ENCODE measurements at regions not wholly inside any gene's neighbourhood (a gene's known extent, or its start where the extent isn't known, plus 50 kb on each side); places are given as distances from the start of the nearest gene placed in this dataset.

DNA sequence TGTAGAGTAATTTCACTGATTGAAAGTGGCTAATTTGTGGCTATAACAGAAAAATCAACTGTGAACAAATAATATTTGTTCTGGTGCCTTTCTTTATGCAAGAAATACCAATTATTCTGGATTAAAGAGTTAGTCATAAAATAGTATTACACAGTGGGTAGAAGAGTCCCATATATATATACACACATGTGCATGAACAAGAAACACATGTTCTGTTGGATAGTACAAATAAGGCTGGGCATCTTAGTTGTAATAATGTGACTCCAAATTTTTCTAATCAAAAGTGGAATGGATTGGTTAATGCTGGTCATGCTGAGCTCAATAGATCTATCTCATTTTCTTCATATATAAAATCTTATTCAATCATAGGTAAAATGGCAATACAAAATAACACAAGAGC, 179.4 kb downstream of the OGFRL1 start:
- peaks cover 0 to 2% (median 0%) of the 10 kb centered on the region in 3 experiments for H3K27me3 ChIP-seq (ENCODE audit: control insufficient read depth in 3 of 3, insufficient read depth in 3 of 3, low read depth in 1 of 3, low read length in 3 of 3)
- no peak overlapping the region for H3K4me3 ChIP-seq (ENCODE audit: low read length in 2 of 2)
- no peak overlapping the region for H2BK5ac ChIP-seq (ENCODE audit: low read length)
- H3K79me1 ChIP-seq (ENCODE audit: low read depth, low read length) = no peaks in the 10 kb centered on the region
- DNase-seq (ENCODE audit: low spot score) = no peak
- H3K18ac ChIP-seq (ENCODE audit: low read length) = no peak overlapping the region
- peaks cover 0 to 21% of the 10 kb centered on the region in 2 donors for H3K4me1 ChIP-seq (ENCODE audit: control insufficient read depth in 2 of 2, insufficient read depth in 1 of 2, low read depth in 1 of 2, low read length in 2 of 2)
- H3K23ac ChIP-seq (ENCODE audit: low read depth, low read length, poor library complexity) = no peak overlapping the region
- no peak overlapping the region for H3K4ac ChIP-seq (ENCODE audit: low read length)
- H2AFZ ChIP-seq (ENCODE audit: low read length) = no peak overlapping the region
- H2BK12ac ChIP-seq (ENCODE audit: low read length) = no peak overlapping the region
- no peak overlapping the region for H2AK5ac ChIP-seq (ENCODE audit: low read depth, low read length)
- H2BK15ac ChIP-seq (ENCODE audit: low read length) = no peak overlapping the region
- no peaks in the 10 kb centered on the region for H3K36me3 ChIP-seq (replicated peaks in 1 of 2; ENCODE audit: control insufficient read depth in 2 of 2, insufficient read depth in 2 of 2, low read length in 2 of 2)
- H3K9ac ChIP-seq (ENCODE audit: low read depth, low read length, poor library complexity) = no peak overlapping the region
- H4K91ac ChIP-seq (ENCODE audit: low read depth, low read length, poor library complexity) = no peak overlapping the region
- no peak overlapping the region for H3K14ac ChIP-seq (ENCODE audit: low read length)
- peaks cover 3 to 51% of the 10 kb centered on the region in 2 donors for H3K9me3 ChIP-seq (replicated peaks in 1 of 2; ENCODE audit: control insufficient read depth in 2 of 2, insufficient read depth in 1 of 2, low read depth in 1 of 2, low read length in 2 of 2)
- H2BK120ac ChIP-seq (ENCODE audit: low read depth, low read length) = no peak overlapping the region
- no peak overlapping the region for H4K8ac ChIP-seq (ENCODE audit: low read depth, low read length)
- no peak overlapping the region for H3K4me2 ChIP-seq (ENCODE audit: insufficient read depth, low read length, poor library complexity, severe bottlenecking)
- no peak overlapping the region for H3K27ac ChIP-seq (replicated peaks; ENCODE audit: low read length)

DNA sequence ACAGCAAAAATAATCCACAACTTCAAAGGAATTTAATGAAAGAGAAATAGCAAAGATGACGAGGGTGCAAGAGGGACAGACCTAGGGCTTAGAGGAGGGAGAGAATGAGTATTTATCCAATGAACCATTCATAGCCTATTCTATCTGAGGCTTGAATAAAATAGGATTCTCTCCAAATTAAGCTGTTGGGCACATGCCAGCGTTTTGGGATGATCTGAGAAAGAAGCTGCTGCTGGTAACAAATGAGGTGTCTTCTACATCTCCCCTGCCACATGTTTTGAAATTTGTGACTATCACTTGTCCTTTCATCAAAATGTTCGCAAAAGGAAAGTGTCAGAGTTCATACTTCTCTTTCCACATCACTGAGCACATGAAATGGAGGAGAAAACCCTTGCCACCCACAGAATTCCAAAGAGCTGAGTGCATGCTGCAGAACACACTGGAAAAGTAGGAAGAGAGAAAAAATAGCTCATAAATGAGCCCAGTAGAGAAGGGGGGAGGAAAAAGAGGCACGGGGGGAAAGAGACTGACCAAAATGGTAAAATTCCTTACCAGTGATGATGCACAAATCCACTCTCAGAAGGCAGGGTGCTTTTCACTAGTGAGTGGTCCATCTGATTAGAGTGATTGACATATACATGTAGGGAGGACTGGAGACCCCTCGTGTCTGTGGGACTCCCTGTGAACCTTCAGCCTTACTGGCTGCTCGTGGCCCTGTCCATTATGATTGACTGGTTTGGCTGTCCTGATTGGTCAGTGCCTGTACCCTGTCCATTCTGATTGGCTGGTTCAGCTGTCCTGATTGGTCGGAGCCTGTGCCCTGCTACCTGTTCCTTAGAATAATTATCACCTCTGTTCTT, 180.5 kb downstream of the OGFRL1 start:
- H3K9me3 ChIP-seq (replicated peaks in 1 of 2; ENCODE audit: control insufficient read depth in 2 of 2, insufficient read depth in 1 of 2, low read depth in 1 of 2, low read length in 2 of 2) = peaks cover 3 to 47% of the 10 kb centered on the region in 2 donors

DNA sequence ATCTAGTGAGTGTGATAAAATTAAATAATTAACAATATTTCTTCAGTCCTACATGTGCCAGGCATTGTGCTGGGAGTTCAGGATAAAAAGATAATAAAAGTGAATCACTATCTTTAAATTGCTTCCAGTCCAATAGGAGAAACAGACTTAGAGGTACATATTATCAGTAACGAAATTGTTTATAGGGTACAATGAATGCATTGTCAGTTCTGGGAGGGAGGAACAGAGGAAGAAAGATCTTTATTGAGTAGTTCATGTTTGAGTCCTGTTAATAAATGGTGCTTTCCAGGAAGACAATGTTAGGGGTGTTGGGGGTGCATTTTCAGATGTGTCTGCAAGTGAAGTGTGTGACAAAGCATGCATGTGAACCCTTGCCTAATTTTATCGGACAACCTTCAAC, 183.1 kb downstream of the OGFRL1 start:
- Histone ChIP-seq H3K4ac (ENCODE audit: low read length) (no peak overlapping the region), H3K36me3 (replicated peaks in 1 of 2; ENCODE audit: control insufficient read depth in 2 of 2, insufficient read depth in 2 of 2, low read length in 2 of 2) (no peaks in the 10 kb centered on the region), H3K27me3 (ENCODE audit: control insufficient read depth in 3 of 3, insufficient read depth in 3 of 3, low read depth in 1 of 3, low read length in 3 of 3) (no peaks in the 10 kb centered on the region), H3K4me3 (ENCODE audit: low read length in 2 of 2) (no peak overlapping the region), H3K14ac (ENCODE audit: low read length) (no peak overlapping the region), H3K27ac (replicated peaks; ENCODE audit: low read length) (no peak overlapping the region), H2AK5ac (ENCODE audit: low read depth, low read length) (no peak overlapping the region), H4K91ac (ENCODE audit: low read depth, low read length, poor library complexity) (no peak overlapping the region), H2BK5ac (ENCODE audit: low read length) (no peak overlapping the region), H3K9ac (ENCODE audit: low read depth, low read length, poor library complexity) (no peak overlapping the region), H3K79me1 (ENCODE audit: low read depth, low read length) (no peaks in the 10 kb centered on the region), H3K4me1 (ENCODE audit: control insufficient read depth in 2 of 2, insufficient read depth in 1 of 2, low read depth in 1 of 2, low read length in 2 of 2) (peaks cover 0 to 17% of the 10 kb centered on the region in 2 donors), H3K9me3 (replicated peaks in 1 of 2; ENCODE audit: control insufficient read depth in 2 of 2, insufficient read depth in 1 of 2, low read depth in 1 of 2, low read length in 2 of 2) (peaks cover 0 to 25% of the 10 kb centered on the region in 2 donors), H2AFZ (ENCODE audit: low read length) (no peak overlapping the region), H4K8ac (ENCODE audit: low read depth, low read length) (no peak overlapping the region), H3K4me2 (ENCODE audit: insufficient read depth, low read length, poor library complexity, severe bottlenecking) (peak overlapping the region; percentile 11), H2BK12ac (ENCODE audit: low read length) (no peak overlapping the region), H2BK15ac (ENCODE audit: low read length) (no peak overlapping the region), H3K18ac (ENCODE audit: low read length) (no peak overlapping the region), H2BK120ac (ENCODE audit: low read depth, low read length) (no peak overlapping the region), H3K23ac (ENCODE audit: low read depth, low read length, poor library complexity) (no peak overlapping the region)
- WGBS, 2 donors (ENCODE audit: extremely low coverage in 2 of 2, insufficient read length in 2 of 2, insufficient replicate concordance in 1 of 2) = no CpG with 5 or more reads among the region's 2 CpGs
- no peak for DNase-seq (ENCODE audit: low spot score)

More for the DNA sequence above, 180.5 kb downstream of the OGFRL1 start:
- no peak overlapping the region for H4K91ac ChIP-seq (ENCODE audit: low read depth, low read length, poor library complexity)
- H3K4me3 ChIP-seq (ENCODE audit: low read length in 2 of 2) = peak overlapping the region in 1 of 2 donors; percentile 1
- no peak overlapping the region for H3K9ac ChIP-seq (ENCODE audit: low read depth, low read length, poor library complexity)
- no peak overlapping the region for H2BK12ac ChIP-seq (ENCODE audit: low read length)
- H2BK15ac ChIP-seq (ENCODE audit: low read length) = no peak overlapping the region
- no peak overlapping the region for H2BK120ac ChIP-seq (ENCODE audit: low read depth, low read length)
- H3K27me3 ChIP-seq (ENCODE audit: control insufficient read depth in 3 of 3, insufficient read depth in 3 of 3, low read depth in 1 of 3, low read length in 3 of 3) = peaks cover 0 to 2% (median 0%) of the 10 kb centered on the region in 3 experiments
- no peak overlapping the region for H4K8ac ChIP-seq (ENCODE audit: low read depth, low read length)
- no peak overlapping the region for H2BK5ac ChIP-seq (ENCODE audit: low read length)
- no peak for DNase-seq (ENCODE audit: low spot score)
- no peak overlapping the region for H3K4me2 ChIP-seq (ENCODE audit: insufficient read depth, low read length, poor library complexity, severe bottlenecking)
- H3K4ac ChIP-seq (ENCODE audit: low read length) = no peak overlapping the region
- WGBS, 2 donors (ENCODE audit: extremely low coverage in 2 of 2, insufficient read length in 2 of 2, insufficient replicate concordance in 1 of 2) = no CpG with 5 or more reads among the region's 7 CpGs
- H3K14ac ChIP-seq (ENCODE audit: low read length) = no peak overlapping the region
- H3K18ac ChIP-seq (ENCODE audit: low read length) = no peak overlapping the region
- H3K27ac ChIP-seq (replicated peaks; ENCODE audit: low read length) = no peak overlapping the region
- no peak overlapping the region for H3K23ac ChIP-seq (ENCODE audit: low read depth, low read length, poor library complexity)
- peak overlapping the region; percentile 39 for H2AFZ ChIP-seq (ENCODE audit: low read length)
- H2AK5ac ChIP-seq (ENCODE audit: low read depth, low read length) = no peak overlapping the region
- H3K4me1 ChIP-seq (ENCODE audit: control insufficient read depth in 2 of 2, insufficient read depth in 1 of 2, low read depth in 1 of 2, low read length in 2 of 2) = peaks cover 0 to 24% of the 10 kb centered on the region in 2 donors
- H3K79me1 ChIP-seq (ENCODE audit: low read depth, low read length) = no peaks in the 10 kb centered on the region
- no peaks in the 10 kb centered on the region for H3K36me3 ChIP-seq (replicated peaks in 1 of 2; ENCODE audit: control insufficient read depth in 2 of 2, insufficient read depth in 2 of 2, low read length in 2 of 2)

DNA sequence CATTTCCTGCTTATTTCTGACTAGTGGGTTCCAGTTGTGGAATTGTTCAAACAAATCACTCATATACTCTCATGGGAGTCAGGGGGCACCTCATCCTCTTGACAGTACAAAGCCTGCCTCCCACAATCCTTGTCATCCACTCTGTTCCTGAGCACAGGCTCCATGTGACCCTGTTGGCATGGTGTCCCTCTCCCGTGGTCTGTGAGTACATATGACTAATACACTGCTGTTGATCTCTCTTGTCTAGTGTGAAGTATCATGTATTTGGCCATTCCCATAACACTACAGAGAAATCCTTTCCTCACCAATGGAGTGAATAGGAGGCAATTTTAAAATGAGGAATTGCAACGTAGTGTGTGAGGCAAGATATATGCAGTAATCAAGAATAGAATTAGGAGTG, 185.3 kb downstream of the OGFRL1 start:
- no CpG with 5 or more reads among the region's 2 CpGs for WGBS, 2 donors (ENCODE audit: extremely low coverage in 2 of 2, insufficient read length in 2 of 2, insufficient replicate concordance in 1 of 2)

More for the DNA sequence above, 185.3 kb downstream of the OGFRL1 start:
- H3K79me1 ChIP-seq (ENCODE audit: low read depth, low read length) = no peaks in the 10 kb centered on the region
- no peaks in the 10 kb centered on the region for H3K27me3 ChIP-seq (ENCODE audit: control insufficient read depth in 3 of 3, insufficient read depth in 3 of 3, low read depth in 1 of 3, low read length in 3 of 3)
- no peak overlapping the region for H3K4me3 ChIP-seq (ENCODE audit: low read length in 2 of 2)
- H3K14ac ChIP-seq (ENCODE audit: low read length) = no peak overlapping the region
- H2BK5ac ChIP-seq (ENCODE audit: low read length) = no peak overlapping the region
- H4K91ac ChIP-seq (ENCODE audit: low read depth, low read length, poor library complexity) = no peak overlapping the region
- H2BK15ac ChIP-seq (ENCODE audit: low read length) = no peak overlapping the region
- H2AK5ac ChIP-seq (ENCODE audit: low read depth, low read length) = no peak overlapping the region
- H4K8ac ChIP-seq (ENCODE audit: low read depth, low read length) = no peak overlapping the region
- no peak overlapping the region for H3K23ac ChIP-seq (ENCODE audit: low read depth, low read length, poor library complexity)
- no peak overlapping the region for H3K18ac ChIP-seq (ENCODE audit: low read length)
- H3K9me3 ChIP-seq (replicated peaks in 1 of 2; ENCODE audit: control insufficient read depth in 2 of 2, insufficient read depth in 1 of 2, low read depth in 1 of 2, low read length in 2 of 2) = peaks cover 0 to 25% of the 10 kb centered on the region in 2 donors
- no peak for DNase-seq (ENCODE audit: low spot score)
- peak overlapping the region; percentile 51 for H2AFZ ChIP-seq (ENCODE audit: low read length)
- H3K36me3 ChIP-seq (replicated peaks in 1 of 2; ENCODE audit: control insufficient read depth in 2 of 2, insufficient read depth in 2 of 2, low read length in 2 of 2) = no peaks in the 10 kb centered on the region
- peaks cover 0 to 17% of the 10 kb centered on the region in 2 donors for H3K4me1 ChIP-seq (ENCODE audit: control insufficient read depth in 2 of 2, insufficient read depth in 1 of 2, low read depth in 1 of 2, low read length in 2 of 2)
- H3K4me2 ChIP-seq (ENCODE audit: insufficient read depth, low read length, poor library complexity, severe bottlenecking) = no peak overlapping the region
- no peak overlapping the region for H2BK120ac ChIP-seq (ENCODE audit: low read depth, low read length)
- H3K27ac ChIP-seq (replicated peaks; ENCODE audit: low read length) = no peak overlapping the region
- H3K9ac ChIP-seq (ENCODE audit: low read depth, low read length, poor library complexity) = no peak overlapping the region
- H2BK12ac ChIP-seq (ENCODE audit: low read length) = no peak overlapping the region
- H3K4ac ChIP-seq (ENCODE audit: low read length) = no peak overlapping the region
